SKM-1 (cell line): ENCODE measurements at regions not wholly inside any gene's neighbourhood (a gene's known extent, or its start where the extent isn't known, plus 50 kb on each side); places are given as distances from the start of the nearest gene placed in this dataset.

ENCODE experiments used
- DNase-seq: peaks from one replicate; lab custom pipeline; 2025; ENCODE audit not compliant: unreplicated experiment; lab: John Stamatoyannopoulos, UW

DNA sequence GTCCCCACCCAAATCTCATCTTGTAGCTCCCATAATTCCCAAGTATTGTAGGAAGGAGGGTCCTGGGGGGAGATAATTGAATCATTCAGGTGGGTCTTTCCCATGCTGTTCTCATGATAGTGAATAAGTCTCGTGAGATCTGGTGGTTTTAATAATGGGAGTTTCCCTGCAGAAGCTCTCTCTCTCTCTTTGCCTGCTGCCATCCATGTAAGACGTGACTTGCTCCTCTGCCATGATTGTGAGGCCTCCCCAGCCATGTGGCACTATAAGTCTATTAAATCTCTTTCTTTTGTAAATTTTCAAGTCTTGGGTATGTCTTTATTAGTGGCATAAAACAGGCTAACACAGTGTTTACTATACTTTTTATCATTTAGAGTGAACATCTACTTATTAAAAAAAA, 338.8 kb downstream of the ANKRD7 start:
- no peak for DNase-seq

- DNase-seq = no peak
Measured at GRCh38 chr7:118572604-118573003, 348.1 kb downstream of the ANKRD7 start.

DNA sequence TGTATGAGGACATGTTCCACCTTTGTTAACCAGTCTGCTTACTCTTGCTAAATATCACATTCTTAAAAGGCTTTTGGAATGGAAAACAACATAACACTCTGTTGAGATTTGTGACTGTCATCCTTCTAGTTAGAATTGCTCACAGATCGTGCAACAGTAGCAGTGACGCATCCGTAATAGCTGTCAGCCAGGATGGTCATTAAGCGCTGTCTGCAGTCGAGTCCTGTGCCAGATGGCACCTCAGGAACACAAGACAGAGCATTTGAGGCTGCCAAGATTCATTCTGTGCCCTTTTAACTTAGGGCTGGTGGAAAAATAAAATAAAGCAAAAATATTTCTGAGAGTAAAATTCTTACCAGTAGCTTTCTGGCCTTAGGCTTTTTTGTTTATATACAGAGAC, 348.6 kb downstream of the ANKRD7 start:
- no peak for DNase-seq

DNA sequence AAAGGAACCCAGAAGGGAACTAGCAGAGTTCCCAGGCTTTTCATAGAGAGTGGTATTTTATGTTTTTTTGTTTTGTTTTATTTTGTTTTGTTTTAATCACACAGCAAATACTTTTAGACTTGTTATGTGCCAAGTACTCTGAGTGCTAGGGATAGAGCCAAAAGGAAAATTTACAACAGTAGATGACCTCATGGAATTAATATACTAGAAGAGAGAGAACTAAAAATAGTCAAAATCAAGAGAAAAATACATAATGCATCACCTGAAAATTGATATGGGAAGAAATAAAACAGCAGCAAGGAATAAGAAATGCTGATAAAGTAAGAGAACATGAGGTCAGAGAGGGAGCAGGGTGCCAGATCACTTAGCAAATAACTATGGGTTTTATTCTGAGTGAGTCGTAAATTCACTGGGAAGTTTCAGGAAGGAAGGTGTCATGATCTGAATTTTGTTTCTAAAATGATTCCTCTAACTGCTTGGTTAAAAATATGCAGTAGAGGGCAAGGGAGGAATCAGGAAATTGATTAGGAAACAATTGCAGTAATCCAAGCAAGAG, 351.0 kb downstream of the ANKRD7 start:
- DNase-seq = no peak

DNA sequence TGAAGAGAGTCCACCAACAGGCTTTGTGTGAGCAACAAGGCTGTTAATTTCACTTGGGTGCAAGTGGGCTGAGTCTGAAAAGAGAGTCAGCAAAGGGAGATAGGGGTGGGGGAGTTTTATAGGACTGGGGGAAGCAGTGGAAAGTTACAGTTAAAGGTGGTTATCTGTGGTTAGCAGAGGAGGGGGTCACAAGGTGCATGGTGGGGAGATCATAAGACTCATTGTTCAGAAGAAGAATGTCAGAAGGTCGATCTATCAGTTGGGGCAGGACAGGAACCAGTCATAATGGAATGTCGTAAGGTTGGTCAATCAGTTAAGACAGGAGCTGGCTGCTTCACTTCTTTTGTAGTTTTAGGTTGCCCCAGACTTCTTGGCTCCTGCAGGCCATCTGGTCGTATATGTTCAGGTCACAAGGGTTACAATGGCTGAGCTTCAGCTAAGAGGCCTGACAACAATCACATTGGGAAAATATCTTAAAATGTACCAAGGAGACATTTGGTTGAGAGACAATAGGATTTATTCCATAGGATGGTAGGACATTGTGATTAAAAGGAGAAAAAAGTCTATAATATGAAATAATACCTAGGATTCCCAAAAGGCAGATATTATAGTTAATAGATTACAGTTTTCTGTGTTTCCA, 356.4 kb downstream of the ANKRD7 start:
- DNase-seq = no peak

DNA sequence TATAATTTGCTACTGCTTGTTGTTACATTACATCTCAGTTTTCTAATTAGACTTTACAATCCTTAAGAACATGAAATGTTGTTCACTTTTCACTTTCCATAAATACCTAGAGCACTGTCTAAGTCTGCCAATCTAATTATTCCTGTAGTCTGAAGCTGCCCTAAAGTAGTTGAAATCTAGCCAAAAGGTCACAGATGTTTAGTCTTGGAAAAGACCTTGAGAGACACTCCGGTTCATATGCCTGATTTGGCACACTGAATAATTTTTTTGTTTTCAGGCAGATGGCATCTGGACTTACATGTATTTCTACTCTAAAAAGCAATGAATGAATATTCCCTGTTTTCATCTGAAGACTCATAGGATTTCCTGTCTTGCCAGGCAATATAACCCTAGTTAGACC, 359.1 kb downstream of the ANKRD7 start:
- no peak for DNase-seq

- DNase-seq = no peak
Measured at GRCh38 chr7:118586248-118586647, 361.7 kb downstream of the ANKRD7 start.

DNA sequence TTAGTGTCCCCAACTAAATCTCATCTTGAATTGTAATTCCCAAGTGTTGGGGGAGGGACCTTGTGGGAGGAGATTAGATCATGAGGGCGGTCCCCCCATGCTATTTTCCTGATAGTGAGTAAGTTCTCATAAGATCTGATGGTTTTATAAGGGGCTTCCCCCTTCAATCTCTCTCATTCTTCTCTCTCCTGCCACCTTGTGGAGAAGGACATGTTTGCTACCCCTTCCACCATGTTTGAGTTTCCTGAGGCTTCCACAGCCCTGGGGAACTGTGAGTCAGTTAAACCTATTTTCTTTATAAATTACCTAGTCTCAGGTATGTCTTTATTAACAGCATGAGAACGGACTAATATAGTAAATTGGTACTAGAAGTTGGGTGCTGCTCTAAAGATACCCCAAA, 365.6 kb downstream of the ANKRD7 start:
- DNase-seq = peak; percentile 1

- no peak for DNase-seq
Measured at GRCh38 chr7:118602090-118602489, 377.6 kb downstream of the ANKRD7 start.

- no peak for DNase-seq
Measured at GRCh38 chr7:118606602-118607001, 382.1 kb downstream of the ANKRD7 start.

DNA sequence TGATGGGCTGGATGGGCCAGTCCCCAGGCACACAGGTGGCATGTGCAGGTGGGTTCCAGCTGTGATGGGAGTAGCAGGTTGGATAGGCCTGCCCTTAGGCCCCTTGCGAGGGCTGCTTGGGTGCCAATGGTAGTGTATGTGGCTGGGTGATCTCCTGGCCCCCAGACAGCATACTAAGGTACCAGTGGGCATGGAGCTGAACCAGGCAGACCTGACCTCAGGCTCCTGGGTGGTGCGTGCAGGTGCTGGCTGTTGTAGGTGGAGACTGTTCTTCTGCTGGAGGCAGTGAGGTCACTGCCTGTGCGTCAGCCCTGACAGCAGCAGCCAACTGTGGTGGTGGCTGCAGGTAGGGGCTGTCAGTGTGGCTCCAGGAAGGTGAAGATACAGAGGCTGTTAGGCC, 384.7 kb downstream of the ANKRD7 start:
- DNase-seq = no peak

DNA sequence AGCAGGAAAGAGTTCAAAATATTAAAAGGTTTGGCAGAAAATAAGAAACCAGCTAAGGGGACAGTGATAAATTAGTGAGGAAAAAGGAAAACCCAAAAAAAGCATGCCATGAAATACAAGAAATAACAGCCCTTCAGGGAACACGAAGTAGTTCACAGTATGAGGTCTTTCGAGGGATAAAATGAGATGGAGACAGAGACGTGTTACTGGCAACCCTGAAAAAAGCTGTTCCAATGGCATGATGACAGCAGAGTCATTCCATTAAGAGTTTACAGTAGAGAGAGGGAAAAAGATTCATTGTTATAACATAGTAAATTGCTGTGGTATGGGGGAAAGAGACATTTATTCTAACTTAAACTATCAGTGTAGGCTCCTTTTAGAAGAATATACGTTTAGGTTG, 391.2 kb downstream of the ANKRD7 start:
- DNase-seq = no peak

- no peak for DNase-seq
Measured at GRCh38 chr7:118621810-118622360, 397.4 kb downstream of the ANKRD7 start.

DNA sequence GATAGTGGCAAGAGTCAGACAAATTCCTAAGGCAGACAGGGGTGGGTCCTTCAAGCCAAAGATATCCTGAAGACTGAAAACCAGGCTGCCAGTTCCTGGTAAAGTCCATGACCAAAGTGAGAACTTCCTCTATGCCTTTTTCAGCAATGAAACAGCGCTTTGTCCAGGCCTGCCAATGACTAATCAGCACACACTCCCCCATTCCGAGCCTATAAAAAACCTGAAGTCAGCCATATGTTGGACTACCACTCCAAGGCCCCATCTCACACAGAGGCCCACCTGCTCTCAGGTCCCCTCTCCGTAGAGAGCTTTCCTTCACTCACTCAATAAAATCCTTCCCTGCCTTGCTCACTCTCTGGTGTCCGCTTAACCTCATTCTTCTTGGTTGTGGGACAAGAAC, 402.2 kb downstream of the ANKRD7 start:
- DNase-seq = no peak

- DNase-seq = no peak
Measured at GRCh38 chr7:118627467-118627866, 403.0 kb downstream of the ANKRD7 start.

GRCh38 chr7:118629898-118630438, 405.5 kb downstream of the ANKRD7 start:
- no peak for DNase-seq

- no peak for DNase-seq
Measured at GRCh38 chr7:118642396-118642795, 417.9 kb downstream of the ANKRD7 start.

DNA sequence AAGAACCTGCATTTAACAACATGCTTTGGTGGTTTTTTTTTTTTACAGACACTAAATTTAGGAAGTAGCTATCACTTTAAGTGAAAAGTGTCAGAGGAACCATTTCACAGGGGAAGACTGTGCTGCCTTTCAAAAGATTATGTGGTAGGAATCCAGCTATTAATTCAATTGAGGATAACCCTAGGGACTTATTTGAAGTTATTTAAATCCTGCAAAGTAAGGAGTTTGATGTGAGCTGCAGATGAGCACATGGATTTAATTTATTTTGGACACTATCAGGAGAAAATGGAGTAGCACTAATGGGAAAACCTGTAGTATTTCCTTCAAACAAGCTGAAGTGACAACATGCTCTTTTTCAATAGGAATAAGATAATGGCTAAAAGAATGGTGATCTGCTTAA, 419.8 kb downstream of the ANKRD7 start:
- DNase-seq = no peak

GRCh38 chr7:118648002-118648401, 423.5 kb downstream of the ANKRD7 start:
- no peak for DNase-seq

- DNase-seq = no peak
Measured at GRCh38 chr7:118657391-118658005, 433.0 kb downstream of the ANKRD7 start.

DNA sequence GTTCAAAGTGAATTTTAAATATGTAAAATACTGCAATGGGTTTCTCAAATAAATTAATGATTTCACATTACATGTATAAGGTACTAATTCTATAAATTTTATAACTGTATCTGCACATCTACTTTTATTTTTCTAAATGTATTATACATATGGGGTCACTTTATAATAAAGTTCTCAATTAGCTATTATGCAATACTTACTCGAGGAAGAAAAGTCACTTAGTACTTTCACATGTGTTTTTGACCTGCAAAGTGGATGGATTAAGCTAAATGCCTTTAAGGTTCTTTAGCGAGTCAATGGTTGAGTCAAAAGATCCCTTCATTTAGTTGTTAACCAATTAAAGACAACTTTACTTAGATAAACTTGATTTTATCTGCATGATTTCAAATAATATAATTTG, 437.8 kb downstream of the ANKRD7 start:
- DNase-seq = no peak

DNA sequence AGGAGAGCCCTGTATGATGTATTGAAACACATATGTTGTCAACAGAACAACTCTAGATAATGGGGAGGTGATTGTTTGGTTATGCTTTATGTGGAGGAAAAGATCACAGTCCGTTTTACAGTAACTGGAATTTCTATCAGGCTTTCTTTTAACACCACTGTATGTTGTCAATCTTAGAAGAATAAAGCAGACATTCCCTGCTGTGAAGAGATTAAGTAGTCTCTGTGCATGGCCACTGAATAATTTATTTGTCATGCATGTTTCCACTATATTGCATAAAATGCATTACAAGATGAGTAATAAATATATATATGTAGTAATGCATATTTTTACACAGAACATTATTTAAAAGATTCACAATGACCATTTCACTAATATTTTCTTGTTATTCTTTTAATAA, 440.0 kb downstream of the ANKRD7 start:
- no peak for DNase-seq
